GM20431 (cell line): ENCODE measurements at regions not wholly inside any gene's neighbourhood (a gene's known extent, or its start where the extent isn't known, plus 50 kb on each side); places are given as distances from the start of the nearest gene placed in this dataset.

Experiments
- in situ Hi-C: fragments of 300-500 bp; cut with MseI, MboI; formaldehyde crosslinking; loops from one replicate; pipeline ENCODE4 v1.15.0; 2020; ENCODE audit warnings: low sequenced_read_pairs; ENCODE audit not compliant: unreplicated experiment

DNA sequence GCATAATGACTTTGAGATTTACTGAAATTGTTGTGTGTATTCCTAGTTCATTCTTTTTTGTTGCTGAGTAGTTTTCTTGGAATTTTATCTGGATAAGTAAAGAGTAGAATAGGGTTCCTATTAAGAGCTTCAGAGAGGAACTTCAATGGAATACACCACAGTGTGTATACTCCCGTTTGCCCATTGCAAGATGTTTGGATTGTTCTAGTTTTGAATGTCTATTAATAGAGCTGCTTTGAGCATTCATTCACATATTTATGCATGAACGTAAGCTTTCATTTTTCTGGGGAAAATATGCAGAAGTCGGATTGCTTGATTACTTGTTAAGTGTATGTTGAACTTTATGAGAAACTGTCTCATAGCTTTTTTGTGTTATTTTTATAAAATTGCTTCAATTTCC is 580.5 kb downstream of the OTOL1 start:
- in situ Hi-C loops, result no loop called here

DNA sequence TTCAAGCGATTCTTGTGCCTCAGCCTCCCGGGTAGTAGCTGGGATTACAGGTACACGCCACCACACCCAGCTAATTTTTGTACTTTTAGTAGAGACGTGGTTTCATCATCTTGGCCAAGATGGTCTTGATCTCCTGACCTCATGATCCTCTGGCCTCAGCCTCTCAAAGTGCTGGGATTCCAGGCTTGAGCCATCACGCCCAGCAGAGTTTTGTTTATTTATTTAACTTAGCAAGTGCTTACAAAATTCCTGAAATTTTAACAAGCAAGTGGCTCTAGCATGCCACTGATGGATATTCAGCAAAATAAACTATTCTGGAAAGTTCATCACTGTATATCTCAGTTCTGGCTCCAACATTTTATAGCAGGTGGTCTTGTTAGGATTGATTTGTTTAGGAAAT is 585.9 kb downstream of the OTOL1 start:
- in situ Hi-C loops, result no loop called here

DNA sequence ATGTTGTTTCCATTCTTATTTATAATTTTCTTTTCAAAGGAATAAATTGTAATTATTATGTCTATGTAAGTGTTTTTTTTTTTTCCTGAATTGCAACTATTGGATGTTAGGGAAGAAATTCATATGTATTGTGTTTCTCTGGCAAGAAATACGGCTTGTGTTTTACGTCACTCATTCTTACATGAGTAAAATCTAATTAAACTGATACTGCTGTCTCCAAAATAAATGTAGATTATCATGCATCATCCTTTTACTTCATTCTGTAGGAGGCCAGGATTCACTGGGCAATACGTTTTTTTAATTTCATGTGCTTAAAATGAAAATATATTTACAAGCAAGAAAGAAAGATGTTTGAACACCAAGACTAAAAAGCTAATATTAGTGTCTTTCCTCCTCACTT is 590.8 kb downstream of the OTOL1 start:
- in situ Hi-C loops, result no loop called here

DNA sequence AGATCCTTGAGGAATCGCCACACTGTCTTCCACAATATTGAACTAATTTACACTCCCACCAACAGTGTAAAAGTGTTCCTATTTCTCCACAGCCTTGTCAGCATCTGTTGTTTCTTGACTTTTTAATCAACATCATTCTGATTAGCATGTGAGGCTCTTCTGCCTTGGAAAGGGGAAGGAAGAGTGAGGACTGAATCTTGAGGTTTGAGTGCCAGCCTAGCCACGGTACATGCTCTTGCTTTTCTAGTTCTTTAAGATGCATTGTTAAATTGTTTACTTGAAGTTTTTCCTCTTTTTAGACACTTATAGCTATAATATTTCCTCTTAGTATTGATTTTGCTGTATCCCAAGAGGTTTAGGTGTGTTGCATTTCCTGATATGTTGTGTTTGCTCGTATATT is 596.1 kb downstream of the OTOL1 start:
- in situ Hi-C loops, result no loop called here

DNA sequence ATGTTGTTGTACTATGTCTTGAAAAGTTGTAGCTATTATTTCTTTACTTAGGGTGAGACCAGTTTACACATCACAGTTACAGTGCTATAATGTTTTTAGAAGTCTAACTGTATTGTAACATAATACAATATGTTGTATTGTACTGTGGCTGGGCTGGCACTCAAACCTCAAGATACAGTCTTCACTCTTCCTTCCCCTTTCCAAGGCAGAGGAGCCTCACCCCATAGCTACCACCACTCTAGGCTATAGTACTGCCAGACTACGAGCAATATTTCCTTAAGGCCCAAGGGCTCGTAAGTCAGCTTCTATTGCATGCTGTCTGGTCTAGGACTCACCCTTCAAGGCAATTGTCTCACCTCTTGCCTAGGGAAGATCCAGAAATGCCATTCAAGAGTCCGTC is 597.7 kb downstream of the OTOL1 start:
- in situ Hi-C loops, result no loop called here

DNA sequence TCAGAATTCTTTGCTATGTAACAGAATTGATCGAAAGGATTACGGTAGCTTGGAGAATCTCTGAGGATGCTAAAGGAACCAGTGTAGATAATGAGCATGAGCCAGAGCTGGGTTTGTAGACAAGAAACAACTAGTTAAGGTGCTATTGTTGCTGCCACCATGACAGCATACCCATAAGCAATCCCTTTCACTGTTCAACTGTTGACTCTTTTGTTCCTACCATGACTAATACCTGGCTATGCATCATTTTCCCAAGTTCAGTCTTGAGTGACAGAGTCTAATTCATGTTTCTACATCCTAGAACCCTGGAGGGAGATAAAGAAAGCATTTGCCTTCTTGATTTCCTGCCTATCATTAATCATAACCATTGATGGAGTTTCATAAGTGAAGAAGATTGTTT is 600.3 kb downstream of the OTOL1 start:
- in situ Hi-C loops, result no loop called here

DNA sequence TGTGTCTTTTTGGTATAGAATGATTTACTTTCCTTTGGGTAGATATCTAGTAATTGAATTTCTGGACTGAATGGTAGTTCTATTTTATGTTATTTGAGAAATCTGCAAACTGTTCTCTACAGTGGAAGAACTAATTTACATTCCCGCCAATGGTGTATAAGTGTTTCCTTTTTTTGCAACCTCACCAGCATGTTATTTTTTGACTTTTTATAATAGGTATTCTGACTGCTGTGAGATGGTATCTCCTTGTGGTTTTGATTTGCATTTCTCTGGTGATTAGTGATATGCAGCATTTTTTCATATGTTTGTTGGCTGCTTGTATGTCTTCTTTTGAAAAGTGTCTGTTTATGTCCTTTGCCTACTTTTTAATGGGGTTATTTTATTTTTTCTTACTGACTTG is 607.2 kb downstream of the OTOL1 start:
- in situ Hi-C loops, result no loop called here

DNA sequence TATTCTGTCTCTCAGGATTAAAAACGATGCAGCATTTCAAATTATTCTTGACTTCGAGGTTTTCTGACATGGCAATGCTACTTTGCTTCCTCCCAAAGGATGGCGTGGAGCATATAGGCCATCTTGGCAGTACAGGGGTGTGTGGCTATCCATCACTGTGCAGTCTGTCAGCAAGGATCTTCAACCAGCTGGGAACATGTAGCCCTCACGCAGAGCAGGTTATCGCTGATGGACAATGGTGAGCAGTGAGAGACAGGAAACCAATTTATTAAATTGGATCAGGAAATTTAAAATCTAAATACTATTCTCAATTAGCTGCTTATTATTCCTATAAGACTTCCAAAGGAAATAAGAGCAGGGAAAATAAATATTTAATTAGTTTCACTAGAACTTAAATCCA is 615.3 kb downstream of the OTOL1 start:
- in situ Hi-C loops, result no loop called here

DNA sequence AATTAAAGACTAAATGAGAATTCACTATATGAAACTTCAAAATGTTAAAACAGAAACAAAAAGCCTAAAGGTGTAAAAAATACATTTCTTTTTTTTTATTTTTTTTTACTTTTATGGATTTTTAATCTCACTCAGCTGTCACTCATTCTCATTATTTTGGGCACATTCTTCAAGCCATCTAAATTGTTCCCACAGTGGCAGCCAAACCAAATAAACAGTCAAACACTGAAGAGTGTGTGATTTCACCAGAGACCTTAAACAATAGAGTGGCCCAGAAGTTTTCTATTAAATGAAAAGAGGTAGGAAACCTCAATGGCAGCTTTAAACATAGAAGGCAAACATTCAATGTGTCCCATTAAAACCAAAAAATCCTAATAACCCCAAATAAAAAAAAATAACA is 616.1 kb downstream of the OTOL1 start:
- in situ Hi-C loops, result no loop called here

DNA sequence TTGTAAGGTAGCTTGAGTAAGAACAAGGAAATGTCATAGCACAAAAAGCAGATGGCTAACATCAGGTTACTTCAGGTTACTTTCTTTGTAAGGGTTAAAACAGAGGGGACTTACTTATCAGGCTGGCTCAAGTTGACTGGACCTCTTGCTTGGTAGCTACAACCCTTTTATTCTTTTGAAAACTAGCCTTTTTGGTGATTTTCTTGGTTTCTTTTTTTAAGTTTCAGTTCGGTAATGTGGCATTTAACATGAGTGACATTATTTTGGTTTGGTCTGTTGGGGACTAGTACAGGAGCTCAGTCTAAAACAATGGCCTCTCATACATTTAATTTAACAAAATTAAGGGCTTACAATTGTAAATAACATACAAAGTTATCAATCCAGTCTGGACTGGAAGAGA is 621.4 kb downstream of the OTOL1 start:
- in situ Hi-C loops, result no loop called here

DNA sequence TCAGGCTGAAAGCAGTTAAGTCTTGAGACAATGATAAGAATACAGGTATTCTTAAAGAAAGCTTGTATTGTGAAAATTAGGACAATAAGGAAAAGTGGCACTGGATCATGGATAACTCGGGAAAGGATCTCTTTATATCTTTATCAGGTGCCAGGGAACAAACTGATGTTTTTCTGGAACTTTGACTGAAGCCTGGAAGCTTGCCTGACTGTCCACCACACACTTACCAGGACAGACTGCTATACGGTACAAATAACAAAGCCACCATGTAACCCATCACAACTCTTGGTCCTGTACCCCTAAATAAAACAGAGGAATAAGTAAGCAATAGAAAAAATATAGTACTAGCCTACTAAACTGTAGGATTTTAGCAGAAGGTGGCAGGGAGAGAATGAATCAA is 623.0 kb downstream of the OTOL1 start:
- in situ Hi-C loops, result no loop called here

DNA sequence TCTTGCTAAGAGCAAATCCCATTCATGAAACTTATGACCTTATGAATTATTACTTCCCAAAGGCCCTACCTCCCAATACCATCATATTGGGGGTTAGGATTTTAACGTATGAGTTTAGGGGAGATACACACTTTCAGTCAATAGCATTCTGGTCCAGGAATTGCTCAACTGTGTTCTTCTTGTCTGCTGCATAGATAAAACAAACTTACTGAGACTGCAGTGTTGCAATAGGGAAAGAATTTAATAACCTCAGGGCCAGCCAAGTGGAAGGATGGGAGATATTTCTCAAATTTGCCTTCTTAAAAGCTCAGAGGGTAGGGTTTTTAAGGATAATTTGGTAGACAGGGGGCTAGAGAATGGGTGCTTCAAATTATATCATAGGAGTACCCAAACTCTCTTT is 625.8 kb downstream of the OTOL1 start:
- in situ Hi-C loops, result no loop called here

DNA sequence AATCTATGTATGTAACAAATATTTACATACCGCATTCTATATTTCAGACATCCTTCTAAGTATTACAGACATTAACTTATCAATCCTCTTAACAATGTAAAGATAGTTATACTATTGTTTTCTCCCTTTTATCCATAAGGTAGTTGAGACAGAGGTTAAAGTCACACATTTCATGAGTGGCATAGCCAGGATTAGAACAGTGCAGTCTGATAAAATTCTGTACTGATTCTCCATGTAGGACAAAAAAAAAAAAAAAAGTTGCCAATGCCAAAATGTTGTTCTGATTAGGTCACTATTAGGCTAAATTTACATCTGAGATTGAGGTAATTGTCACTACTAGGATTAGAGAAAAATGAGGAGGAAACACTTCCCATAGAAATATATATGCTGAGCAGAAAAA is 629.2 kb downstream of the OTOL1 start:
- in situ Hi-C loops, result no loop called here

DNA sequence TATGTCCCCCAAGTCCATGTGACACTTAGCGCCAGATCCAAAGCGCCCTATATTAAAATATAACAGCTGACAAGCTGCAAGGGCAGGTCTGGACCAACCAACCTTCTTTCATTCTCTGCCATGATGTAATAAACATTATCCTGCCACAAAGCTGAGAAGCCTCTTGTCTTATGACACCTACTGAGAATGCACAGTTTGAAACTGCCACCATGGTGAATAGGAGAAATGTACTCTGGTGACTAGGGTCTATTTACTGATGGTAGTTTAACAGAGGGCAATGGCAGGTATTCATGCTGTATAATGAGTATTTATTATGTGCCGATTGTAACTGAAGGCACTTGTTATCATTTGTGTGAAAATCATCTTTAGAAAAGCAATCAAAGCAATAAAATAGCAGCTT is 634.0 kb downstream of the OTOL1 start:
- in situ Hi-C loops, result no loop called here

DNA sequence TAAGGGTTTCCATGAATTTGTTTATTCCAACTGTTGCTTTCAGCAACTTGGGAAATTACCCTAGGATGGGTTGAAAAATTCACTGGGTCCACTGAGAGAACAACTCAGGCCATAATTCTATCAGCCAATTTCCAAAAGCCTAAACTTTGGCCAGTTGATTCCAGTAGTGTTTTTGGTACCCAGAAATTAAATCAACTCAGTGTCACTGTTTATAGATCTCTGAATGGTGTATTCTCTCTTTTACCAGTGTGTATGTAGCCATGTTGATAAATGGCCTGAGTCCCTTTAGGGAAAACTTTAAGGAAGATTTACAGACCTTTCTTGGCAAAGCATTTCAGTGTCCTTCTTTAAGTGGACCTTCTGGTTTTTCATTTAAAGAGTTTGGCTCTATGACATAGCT is 636.4 kb downstream of the OTOL1 start:
- in situ Hi-C loops, result no loop called here

DNA sequence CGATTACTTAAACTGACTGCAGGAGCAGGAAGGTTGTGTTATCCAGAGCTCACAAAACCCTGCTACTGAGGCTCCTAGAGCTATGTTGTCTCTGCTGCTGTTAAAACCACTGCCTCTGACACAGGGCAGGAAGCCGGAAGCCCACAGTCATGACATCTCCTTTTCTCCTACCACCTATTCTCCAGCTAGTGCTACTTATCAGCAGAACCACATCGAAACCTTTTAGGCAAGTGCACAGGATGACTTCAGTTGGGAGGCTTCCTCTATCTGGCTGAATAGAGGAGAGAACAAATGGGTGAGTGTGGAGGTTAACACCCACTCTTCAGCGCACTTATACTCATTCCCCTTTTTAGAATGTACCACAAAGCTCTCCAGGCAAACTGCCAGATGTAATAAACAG is 638.0 kb downstream of the OTOL1 start:
- in situ Hi-C loops, result no loop called here

DNA sequence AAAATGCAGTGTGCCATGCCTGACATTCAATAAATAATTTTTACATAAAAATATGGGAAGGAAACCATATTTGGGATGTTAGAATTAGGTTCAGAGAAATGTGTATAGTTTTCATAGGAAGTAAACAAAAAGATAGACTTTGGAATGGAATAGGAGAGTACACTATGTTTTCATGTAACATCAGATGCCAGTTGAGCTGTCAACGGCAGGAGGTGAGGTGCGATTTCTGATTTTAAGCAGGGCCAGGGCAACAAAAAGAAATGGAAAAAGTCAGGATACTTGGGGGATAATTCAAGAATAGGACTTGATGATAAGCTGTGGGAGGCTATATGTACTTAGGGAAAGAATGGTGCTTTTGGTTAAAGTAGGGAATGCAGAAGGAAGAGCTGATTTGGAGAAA is 639.5 kb downstream of the OTOL1 start:
- in situ Hi-C loops, result no loop called here

DNA sequence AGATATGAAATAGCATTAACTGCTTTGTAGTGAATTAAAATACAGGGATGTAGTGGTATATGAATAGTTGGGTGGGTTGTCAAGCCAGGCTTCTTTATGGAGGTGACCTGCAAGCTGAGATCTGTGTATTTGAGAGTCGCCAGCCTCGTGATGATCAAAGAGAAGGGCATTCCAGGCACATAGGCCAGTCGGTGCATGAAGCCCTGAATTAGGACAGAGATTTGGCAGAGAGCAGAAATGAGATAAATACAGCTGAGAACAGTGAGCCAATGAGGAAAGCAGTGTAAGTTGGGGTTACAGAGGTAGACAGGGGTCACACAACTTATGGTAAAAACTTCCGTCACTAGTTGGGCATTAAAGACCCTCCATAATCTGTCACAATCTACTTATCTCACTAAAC is 641.9 kb downstream of the OTOL1 start:
- in situ Hi-C loops, result no loop called here

DNA sequence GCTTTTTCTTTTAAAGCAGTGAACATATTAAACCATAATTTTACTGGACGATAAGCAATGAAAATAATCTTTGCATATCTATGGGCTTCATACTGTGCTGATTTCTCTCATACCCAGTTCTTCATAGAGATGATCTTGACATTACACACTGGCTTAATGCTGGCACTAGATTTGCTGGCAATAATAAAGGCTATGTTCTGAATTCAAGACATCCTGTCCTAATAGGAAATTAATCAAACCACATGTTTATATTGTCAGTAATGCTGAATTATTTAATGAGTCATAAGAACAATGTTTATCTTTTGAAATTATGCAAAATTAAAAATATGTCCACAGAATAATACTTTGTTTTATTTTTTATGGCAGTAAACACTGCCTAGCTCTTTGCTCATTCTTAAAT is 643.2 kb downstream of the OTOL1 start:
- in situ Hi-C loops, result no loop called here

DNA sequence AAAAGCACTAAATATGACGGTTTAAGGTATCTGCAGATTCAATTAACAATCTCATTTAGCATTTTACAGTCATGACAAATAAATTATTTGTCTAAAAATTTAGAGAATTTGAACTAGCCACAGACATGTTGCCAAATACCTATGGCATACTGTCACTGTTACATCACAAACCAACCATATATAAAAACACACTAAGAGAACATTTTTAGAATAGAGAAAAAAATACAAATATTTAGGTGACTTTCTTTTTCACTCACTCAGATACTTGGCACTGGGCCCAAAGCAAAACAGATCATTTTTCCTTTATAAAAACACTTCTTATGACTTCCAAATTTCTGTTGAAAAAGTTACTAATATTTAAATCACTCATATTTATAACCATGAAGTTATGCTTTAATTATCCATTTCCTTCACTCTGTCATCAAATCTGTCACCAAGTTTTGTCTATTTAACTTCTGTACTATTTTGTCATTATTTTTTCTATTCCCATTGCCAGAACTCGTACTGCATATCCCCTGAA is 644.7 kb downstream of the OTOL1 start:
- in situ Hi-C loops, result no loop called here

DNA sequence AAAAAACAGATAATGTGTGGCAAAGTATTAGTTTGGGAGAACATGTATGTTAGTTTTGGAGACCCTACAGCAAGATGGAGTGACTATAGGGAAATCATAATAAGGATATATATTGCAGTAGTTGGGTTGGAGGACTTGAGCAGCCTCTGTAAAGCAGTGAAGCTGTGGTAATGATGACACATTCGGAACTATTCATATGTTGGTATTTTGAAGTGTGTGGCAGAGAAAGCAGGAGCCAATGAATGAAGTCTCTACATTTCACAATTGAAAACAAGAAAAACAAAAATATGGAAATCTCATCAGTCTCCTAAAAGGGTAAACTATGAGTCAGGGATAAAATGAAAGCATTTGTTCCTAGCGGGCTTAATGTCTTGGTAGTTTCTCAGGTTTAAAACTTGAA is 645.9 kb downstream of the OTOL1 start:
- in situ Hi-C loops, result no loop called here

DNA sequence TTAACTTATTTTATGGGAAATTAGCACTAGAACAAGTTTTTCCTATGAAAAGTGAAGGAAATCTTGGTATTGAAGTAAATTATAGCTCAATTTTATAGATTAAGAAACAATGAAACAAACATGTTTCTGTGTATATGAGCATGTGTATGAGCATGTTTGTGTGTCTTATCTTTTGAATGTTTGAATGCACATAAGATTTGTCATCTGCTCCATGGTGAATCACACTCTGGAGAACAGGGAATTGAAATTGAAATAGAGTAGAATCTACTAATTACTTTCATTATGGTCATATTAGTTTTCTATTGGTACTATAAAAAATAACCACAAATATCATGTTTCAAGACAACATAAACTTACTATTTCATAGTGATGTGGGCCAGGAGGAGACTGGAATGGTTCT is 646.6 kb downstream of the OTOL1 start:
- in situ Hi-C loops, result no loop called here

DNA sequence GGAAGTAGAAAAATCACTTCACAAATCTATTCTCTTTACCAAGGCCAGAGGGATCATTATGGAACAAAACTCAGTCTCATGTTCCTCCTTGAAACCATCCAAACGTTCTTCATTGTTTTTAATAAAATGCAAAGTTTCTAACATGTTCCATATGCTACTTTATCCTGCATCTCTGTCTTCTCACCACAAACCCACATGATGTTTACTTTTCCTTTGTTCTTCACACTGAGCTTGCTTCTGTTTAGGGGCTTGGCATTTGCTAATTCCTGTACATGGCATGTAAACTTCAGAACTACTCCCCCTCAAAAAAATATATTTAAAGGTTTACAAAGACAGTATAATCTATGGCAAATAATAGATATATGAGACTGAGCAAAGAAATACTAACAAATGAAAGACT is 651.4 kb downstream of the OTOL1 start:
- in situ Hi-C loops, result no loop called here
